ENCODE measurements at regions not wholly inside any gene's neighbourhood (a gene's known extent, or its start where the extent isn't known, plus 50 kb on each side); places are given as distances from the start of the nearest gene placed in this dataset.
A peak's percentile ranks its signal among the peaks of the same experiment; 100 is the strongest.

DNA sequence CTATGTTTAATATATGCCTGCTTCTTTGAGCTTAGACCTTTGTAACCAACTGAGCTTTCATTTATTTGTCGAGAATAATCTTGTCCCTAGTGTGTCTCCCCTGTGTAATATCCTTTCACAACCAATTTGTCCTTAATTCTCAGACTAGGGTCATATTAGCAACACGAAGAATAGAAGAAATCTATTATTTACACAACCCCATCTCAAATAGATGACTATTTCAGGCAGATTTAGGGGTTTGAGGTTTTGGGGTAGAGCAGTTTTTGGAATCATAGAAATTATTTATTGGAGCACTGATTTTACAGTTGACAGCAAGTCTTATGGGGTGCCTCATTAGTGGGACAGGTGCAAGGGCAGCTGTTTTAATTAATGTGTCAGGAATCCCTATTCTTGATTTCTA, 91.2 kb upstream of the ANO4 start:
- H3K14ac ChIP-seq (ENCODE audit: low read length in 2 of 2) = no peak overlapping the region
- H2BK120ac ChIP-seq (ENCODE audit: low read depth, low read length) = no peak overlapping the region
- H3K4me3 ChIP-seq (ENCODE audit: insufficient read depth in 1 of 2, low read depth in 1 of 2, low read length in 2 of 2) = no peak overlapping the region
- no peak overlapping the region for H2BK12ac ChIP-seq (ENCODE audit: low read length in 2 of 2)
- H3K4ac ChIP-seq (ENCODE audit: low read depth in 1 of 2, low read length in 2 of 2) = no peak overlapping the region
- H2AFZ ChIP-seq (ENCODE audit: low read depth, low read length) = no peak overlapping the region
- H4K8ac ChIP-seq (ENCODE audit: low read length) = no peak overlapping the region
- H3K79me1 ChIP-seq (replicated peaks; ENCODE audit: low read length, poor library complexity, severe bottlenecking) = no peaks in the 10 kb centered on the region
- WGBS = 79% methylated on average over 1 of the region's 2 CpGs
- no peak overlapping the region for H3K18ac ChIP-seq (ENCODE audit: low read depth in 1 of 2, low read length in 2 of 2)
- H3K4me2 ChIP-seq (ENCODE audit: low read length, poor library complexity, severe bottlenecking) = no peak overlapping the region
- no peak overlapping the region for H3K9ac ChIP-seq (ENCODE audit: low read length)
- H4K91ac ChIP-seq (ENCODE audit: low read length) = no peak overlapping the region
- no peaks in the 10 kb centered on the region for H3K9me3 ChIP-seq (ENCODE audit: control insufficient read depth, low read length)
- H2AK5ac ChIP-seq (ENCODE audit: low read length, severe bottlenecking) = no peak overlapping the region
- H3K23ac ChIP-seq (ENCODE audit: low read length in 2 of 2) = no peak overlapping the region
- H3K36me3 ChIP-seq (ENCODE audit: control insufficient read depth in 1 of 2, insufficient read depth in 2 of 2, low read depth in 1 of 2, low read length in 2 of 2) = no peaks in the 10 kb centered on the region
- H3K27me3 ChIP-seq (ENCODE audit: control insufficient read depth in 1 of 2, insufficient read depth in 1 of 2, low read length in 2 of 2) = no peaks in the 10 kb centered on the region
- H3K27ac ChIP-seq (ENCODE audit: low read length, poor library complexity, severe bottlenecking) = no peak overlapping the region
- no peak overlapping the region for H2BK5ac ChIP-seq (ENCODE audit: low read depth, low read length, poor library complexity, severe bottlenecking)
- H2BK15ac ChIP-seq (ENCODE audit: low read depth, poor library complexity, severe bottlenecking) = no peak overlapping the region
- H3K4me1 ChIP-seq (ENCODE audit: control insufficient read depth, insufficient read depth, low read depth, low read length) = no peaks in the 10 kb centered on the region
- no peak for DNase-seq

GRCh38 chr12:100703868-100704267, 90.7 kb upstream of the ANO4 start:
- Histone ChIP-seq H3K4ac (ENCODE audit: low read depth in 1 of 2, low read length in 2 of 2) (no peak overlapping the region), H3K23ac (ENCODE audit: low read length in 2 of 2) (no peak overlapping the region), H3K27me3 (ENCODE audit: control insufficient read depth in 1 of 2, insufficient read depth in 1 of 2, low read length in 2 of 2) (no peaks in the 10 kb centered on the region), H4K91ac (ENCODE audit: low read length) (no peak overlapping the region), H3K27ac (ENCODE audit: low read length, poor library complexity, severe bottlenecking) (no peak overlapping the region), H3K79me1 (replicated peaks; ENCODE audit: low read length, poor library complexity, severe bottlenecking) (no peaks in the 10 kb centered on the region), H3K4me1 (ENCODE audit: control insufficient read depth, insufficient read depth, low read depth, low read length) (no peaks in the 10 kb centered on the region), H2BK12ac (ENCODE audit: low read length in 2 of 2) (no peak overlapping the region), H4K8ac (ENCODE audit: low read length) (no peak overlapping the region), H3K9ac (ENCODE audit: low read length) (no peak overlapping the region), H2BK5ac (ENCODE audit: low read depth, low read length, poor library complexity, severe bottlenecking) (no peak overlapping the region), H3K18ac (ENCODE audit: low read depth in 1 of 2, low read length in 2 of 2) (no peak overlapping the region), H2AK5ac (ENCODE audit: low read length, severe bottlenecking) (no peak overlapping the region), H3K4me2 (ENCODE audit: low read length, poor library complexity, severe bottlenecking) (no peak overlapping the region), H3K9me3 (ENCODE audit: control insufficient read depth, low read length) (no peaks in the 10 kb centered on the region), H2BK15ac (ENCODE audit: low read depth, poor library complexity, severe bottlenecking) (no peak overlapping the region), H3K36me3 (ENCODE audit: control insufficient read depth in 1 of 2, insufficient read depth in 2 of 2, low read depth in 1 of 2, low read length in 2 of 2) (no peaks in the 10 kb centered on the region), H2AFZ (ENCODE audit: low read depth, low read length) (no peak overlapping the region), H3K4me3 (ENCODE audit: insufficient read depth in 1 of 2, low read depth in 1 of 2, low read length in 2 of 2) (no peak overlapping the region), H3K14ac (ENCODE audit: low read length in 2 of 2) (no peak overlapping the region), H2BK120ac (ENCODE audit: low read depth, low read length) (no peak overlapping the region)
- DNase-seq = no peak
- 76% methylated on average over 2 of the region's 2 CpGs for WGBS

- Histone ChIP-seq H3K9ac (ENCODE audit: low read length) (peak overlapping the region; percentile 43), H3K79me1 (replicated peaks; ENCODE audit: low read length, poor library complexity, severe bottlenecking) (no peaks in the 10 kb centered on the region), H2BK15ac (ENCODE audit: low read depth, poor library complexity, severe bottlenecking) (no peak overlapping the region), H3K27me3 (ENCODE audit: control insufficient read depth in 1 of 2, insufficient read depth in 1 of 2, low read length in 2 of 2) (no peaks in the 10 kb centered on the region), H3K18ac (ENCODE audit: low read depth in 1 of 2, low read length in 2 of 2) (no peak overlapping the region), H3K27ac (ENCODE audit: low read length, poor library complexity, severe bottlenecking) (no peak overlapping the region), H3K36me3 (ENCODE audit: control insufficient read depth in 1 of 2, insufficient read depth in 2 of 2, low read depth in 1 of 2, low read length in 2 of 2) (no peaks in the 10 kb centered on the region), H2AFZ (ENCODE audit: low read depth, low read length) (no peak overlapping the region), H4K91ac (ENCODE audit: low read length) (no peak overlapping the region), H2BK120ac (ENCODE audit: low read depth, low read length) (no peak overlapping the region), H3K23ac (ENCODE audit: low read length in 2 of 2) (no peak overlapping the region), H2BK5ac (ENCODE audit: low read depth, low read length, poor library complexity, severe bottlenecking) (no peak overlapping the region), H3K14ac (ENCODE audit: low read length in 2 of 2) (no peak overlapping the region), H4K8ac (ENCODE audit: low read length) (no peak overlapping the region), H3K9me3 (ENCODE audit: control insufficient read depth, low read length) (no peaks in the 10 kb centered on the region), H3K4me1 (ENCODE audit: control insufficient read depth, insufficient read depth, low read depth, low read length) (no peaks in the 10 kb centered on the region), H3K4ac (ENCODE audit: low read depth in 1 of 2, low read length in 2 of 2) (no peak overlapping the region), H3K4me3 (ENCODE audit: insufficient read depth in 1 of 2, low read depth in 1 of 2, low read length in 2 of 2) (no peak overlapping the region), H3K4me2 (ENCODE audit: low read length, poor library complexity, severe bottlenecking) (no peak overlapping the region), H2BK12ac (ENCODE audit: low read length in 2 of 2) (no peak overlapping the region), H2AK5ac (ENCODE audit: low read length, severe bottlenecking) (no peak overlapping the region)
- 20% methylated on average over 3 of the region's 3 CpGs for WGBS
- DNase-seq = peak; percentile 93
These were observed 88.5 kb upstream of the ANO4 start for GRCh38 chr12:100706033-100706432.

DNA sequence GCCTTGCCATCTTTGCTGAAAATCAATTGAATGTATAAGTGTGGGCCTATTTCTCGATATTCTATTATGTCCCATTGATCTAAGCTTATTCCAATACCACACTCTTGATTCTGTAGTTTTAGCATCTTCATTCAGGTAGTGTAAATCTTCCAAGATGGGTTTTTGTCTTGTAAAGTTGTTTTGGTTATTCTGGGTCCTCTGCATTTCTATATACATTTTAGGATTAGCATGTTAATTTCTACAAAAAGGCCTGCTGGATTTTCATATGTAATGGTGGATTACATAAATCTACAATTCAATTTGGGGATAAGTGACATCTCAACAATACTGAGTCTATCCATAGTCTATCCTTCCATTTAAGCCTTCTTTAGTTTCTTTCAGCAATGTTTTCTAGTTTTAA, 86.0 kb upstream of the ANO4 start:
- no peak overlapping the region for H3K9ac ChIP-seq (ENCODE audit: low read length)
- H2AFZ ChIP-seq (ENCODE audit: low read depth, low read length) = no peak overlapping the region
- H3K18ac ChIP-seq (ENCODE audit: low read depth in 1 of 2, low read length in 2 of 2) = no peak overlapping the region
- no peak overlapping the region for H3K23ac ChIP-seq (ENCODE audit: low read length in 2 of 2)
- no peak overlapping the region for H2BK12ac ChIP-seq (ENCODE audit: low read length in 2 of 2)
- no peak overlapping the region for H3K27ac ChIP-seq (ENCODE audit: low read length, poor library complexity, severe bottlenecking)
- H2BK120ac ChIP-seq (ENCODE audit: low read depth, low read length) = no peak overlapping the region
- no peak overlapping the region for H3K4me3 ChIP-seq (ENCODE audit: insufficient read depth in 1 of 2, low read depth in 1 of 2, low read length in 2 of 2)
- H3K4me2 ChIP-seq (ENCODE audit: low read length, poor library complexity, severe bottlenecking) = no peak overlapping the region
- H2BK5ac ChIP-seq (ENCODE audit: low read depth, low read length, poor library complexity, severe bottlenecking) = no peak overlapping the region
- no peak overlapping the region for H4K8ac ChIP-seq (ENCODE audit: low read length)
- no peak overlapping the region for H4K91ac ChIP-seq (ENCODE audit: low read length)
- H3K79me1 ChIP-seq (replicated peaks; ENCODE audit: low read length, poor library complexity, severe bottlenecking) = no peaks in the 10 kb centered on the region
- H3K4ac ChIP-seq (ENCODE audit: low read depth in 1 of 2, low read length in 2 of 2) = no peak overlapping the region
- no peaks in the 10 kb centered on the region for H3K27me3 ChIP-seq (ENCODE audit: control insufficient read depth in 1 of 2, insufficient read depth in 1 of 2, low read length in 2 of 2)
- no peak overlapping the region for H3K14ac ChIP-seq (ENCODE audit: low read length in 2 of 2)
- no peaks in the 10 kb centered on the region for H3K9me3 ChIP-seq (ENCODE audit: control insufficient read depth, low read length)
- WGBS = no CpG with 5 or more reads among the region's 1 CpG
- DNase-seq = no peak
- H3K36me3 ChIP-seq (ENCODE audit: control insufficient read depth in 1 of 2, insufficient read depth in 2 of 2, low read depth in 1 of 2, low read length in 2 of 2) = no peaks in the 10 kb centered on the region
- H3K4me1 ChIP-seq (ENCODE audit: control insufficient read depth, insufficient read depth, low read depth, low read length) = no peaks in the 10 kb centered on the region
- no peak overlapping the region for H2AK5ac ChIP-seq (ENCODE audit: low read length, severe bottlenecking)
- no peak overlapping the region for H2BK15ac ChIP-seq (ENCODE audit: low read depth, poor library complexity, severe bottlenecking)
